Astrocyte (in vitro differentiated cells and primary cell): ENCODE measurements at regions not wholly inside any gene's neighbourhood (a gene's known extent, or its start where the extent isn't known, plus 50 kb on each side); places are given as distances from the start of the nearest gene placed in this dataset.

Experiments used
- DNase-seq: peaks from one replicate; pipeline ENCODE4 v3.0.0-alpha.2; 2010; ENCODE audit warnings: low read depth
- FAIRE-seq: peaks from 2 replicates; lab custom pipeline; 2011; peaks lifted over from hg19 to GRCh38; lab: Jason Lieb, UNC
- H2AFZ ChIP-seq: 2 replicates; pipeline ENCODE4 v1.6.0; 2012; ENCODE audit warnings: low read depth, low read length, inconsistent platforms
- H3K27ac ChIP-seq: 2 replicates; pipeline ENCODE4 v1.5.1; 2011; ENCODE audit warnings: low read depth, low read length, inconsistent platforms
- H3K27me3 ChIP-seq: 2 replicates; pipeline ENCODE4 v1.6.0; 2011; ENCODE audit warnings: low read length, inconsistent platforms; ENCODE audit not compliant: insufficient read depth
- H3K36me3 ChIP-seq: 2 replicates; pipeline ENCODE4 v1.5.1; 2011; ENCODE audit warnings: low read length, inconsistent platforms; ENCODE audit not compliant: insufficient read depth
- H3K4me1 ChIP-seq: 2 replicates; pipeline ENCODE4 v1.5.1; 2011; ENCODE audit warnings: low read length, inconsistent platforms; ENCODE audit not compliant: insufficient read depth
- H3K4me2 ChIP-seq: 2 replicates; pipeline ENCODE4 v1.6.0; 2012; ENCODE audit warnings: low read length, inconsistent platforms
- H3K4me3 ChIP-seq: 2 replicates; pipeline ENCODE4 v1.5.1; 2011; ENCODE audit warnings: low read depth, mild to moderate bottlenecking, low read length, inconsistent platforms; ENCODE audit not compliant: insufficient read depth
- H3K79me2 ChIP-seq: 2 replicates; pipeline ENCODE4 v1.6.0; 2012; ENCODE audit warnings: mild to moderate bottlenecking, low read length, inconsistent platforms; ENCODE audit not compliant: insufficient read depth
- H3K9ac ChIP-seq: 2 replicates; pipeline ENCODE4 v1.6.0; 2012; ENCODE audit warnings: mild to moderate bottlenecking, low read length, inconsistent platforms
- H3K9me3 ChIP-seq: 2 replicates; pipeline ENCODE4 v1.5.1; 2012; ENCODE audit warnings: low read depth, mild to moderate bottlenecking, low read length, inconsistent platforms; ENCODE audit not compliant: insufficient read depth
- H4K20me1 ChIP-seq: 2 replicates; pipeline ENCODE4 v1.6.0; 2012; ENCODE audit warnings: low read length, inconsistent platforms; ENCODE audit not compliant: insufficient read depth
- H3K27ac Mint-ChIP-seq: one replicate; pipeline ENCODE4 v1.8.0; 2021; ENCODE audit warnings: mild to moderate bottlenecking, mixed read lengths; ENCODE audit not compliant: unreplicated experiment
- H3K27me3 Mint-ChIP-seq: one replicate; pipeline ENCODE4 v1.8.0; 2021; ENCODE audit warnings: low read depth, mixed read lengths; ENCODE audit not compliant: unreplicated experiment
- H3K36me3 Mint-ChIP-seq: one replicate; pipeline ENCODE4 v1.8.0; 2021; ENCODE audit warnings: low read depth, mixed read lengths; ENCODE audit not compliant: unreplicated experiment
- H3K4me1 Mint-ChIP-seq: one replicate; pipeline ENCODE4 v1.8.0; 2021; ENCODE audit warnings: low read depth, mixed read lengths; ENCODE audit not compliant: unreplicated experiment
- H3K4me3 Mint-ChIP-seq: one replicate; pipeline ENCODE4 v1.8.0; 2021; ENCODE audit warnings: mild to moderate bottlenecking, moderate library complexity, mixed read lengths; ENCODE audit not compliant: unreplicated experiment
- H3K9me3 Mint-ChIP-seq: one replicate; pipeline ENCODE4 v1.8.0; 2021; ENCODE audit warnings: mild to moderate bottlenecking, mixed read lengths; ENCODE audit not compliant: unreplicated experiment
- CTCF ChIP-seq: IDR thresholded peaks from 2 replicates; pipeline ENCODE4 v1.5.1; 2011; ENCODE audit warnings: low read depth, mild to moderate bottlenecking, inconsistent platforms, low read length, moderate library complexity; ENCODE audit not compliant: insufficient read depth
- EZH2 ChIP-seq: IDR thresholded peaks from 2 replicates; pipeline ENCODE4 v1.6.1; 2012; ENCODE audit warnings: mild to moderate bottlenecking, low read length, inconsistent platforms; ENCODE audit not compliant: insufficient read depth

GRCh38 chrX:150035531-150035930 lies 97.2 kb upstream of the EOLA2 start:
- Mint-ChIP-seq H3K27ac (peak overlapping the region; percentile 87), H3K36me3 (no peaks in the 10 kb centered on the region)

DNA sequence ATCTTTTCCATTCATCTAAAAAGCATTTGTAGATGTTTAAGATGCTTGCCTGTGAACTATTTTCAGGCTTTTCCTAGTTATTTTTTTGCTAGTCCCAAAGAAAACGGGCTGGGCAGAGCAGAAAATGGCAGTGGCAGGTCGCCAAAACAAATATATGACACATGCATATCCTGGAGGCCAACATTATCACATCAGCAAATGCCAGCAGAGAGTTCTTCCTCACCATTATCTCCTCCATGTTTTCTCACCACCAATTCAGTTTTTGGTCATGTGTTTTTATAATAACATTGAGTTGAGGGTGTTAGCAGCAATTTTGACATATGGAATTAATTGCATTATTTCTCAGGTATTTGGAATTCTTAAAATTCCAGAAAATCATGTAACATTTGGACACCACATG lies 97.9 kb upstream of the EOLA2 start:
- Mint-ChIP-seq H3K27ac (peak overlapping the region; percentile 66), H3K36me3 (no peaks in the 10 kb centered on the region), H3K4me3 (no peak overlapping the region), H3K4me1 (peaks cover 21% of the 10 kb centered on the region), H3K27me3 (no peaks in the 10 kb centered on the region), H3K9me3 (peaks cover 4% of the 10 kb centered on the region)
- no peak overlapping the region for H3K4me3 ChIP-seq
- H3K9me3 ChIP-seq, result no peaks in the 10 kb centered on the region
- TF ChIP-seq CTCF, result no peak
- no peak for TF ChIP-seq EZH2
- no peak overlapping the region for H2AFZ ChIP-seq
- peak overlapping the region; percentile 31 for H3K4me2 ChIP-seq
- no peaks in the 10 kb centered on the region for H4K20me1 ChIP-seq
- peak; percentile 100 for FAIRE-seq
- no peaks in the 10 kb centered on the region for H3K36me3 ChIP-seq
- no peaks in the 10 kb centered on the region for H3K27me3 ChIP-seq
- H3K4me1 ChIP-seq, result peaks cover 18% of the 10 kb centered on the region
- peak overlapping the region; percentile 63 for H3K27ac ChIP-seq
- no peaks in the 10 kb centered on the region for H3K79me2 ChIP-seq
- peak; percentile 49 for DNase-seq
- H3K9ac ChIP-seq, result no peak overlapping the region

More at GRCh38 chrX:150035531-150035930, 97.2 kb upstream of the EOLA2 start:
- Mint-ChIP-seq H3K4me1 (peaks cover 21% of the 10 kb centered on the region), H3K27me3 (no peaks in the 10 kb centered on the region), H3K9me3 (peaks cover 4% of the 10 kb centered on the region), H3K4me3 (no peak overlapping the region)
- Histone ChIP-seq H3K4me3 (no peak overlapping the region), H3K27ac (peak overlapping the region; percentile 63), H4K20me1 (no peaks in the 10 kb centered on the region), H3K9ac (peak overlapping the region; percentile 39), H3K36me3 (no peaks in the 10 kb centered on the region), H3K27me3 (no peaks in the 10 kb centered on the region), H3K4me1 (peaks cover 18% of the 10 kb centered on the region), H3K4me2 (no peak overlapping the region), H3K79me2 (no peaks in the 10 kb centered on the region), H2AFZ (no peak overlapping the region), H3K9me3 (no peaks in the 10 kb centered on the region)
- DNase-seq, result no peak
- no peak for TF ChIP-seq CTCF
- no peak for TF ChIP-seq EZH2
- no peak for FAIRE-seq

- H3K4me3 Mint-ChIP-seq, result no peak overlapping the region
- H3K27ac Mint-ChIP-seq, result peak overlapping the region; percentile 66
- no peaks in the 10 kb centered on the region for H3K27me3 Mint-ChIP-seq
- H3K4me3 ChIP-seq, result no peak overlapping the region
- H3K9ac ChIP-seq, result no peak overlapping the region
- H4K20me1 ChIP-seq, result no peaks in the 10 kb centered on the region
- TF ChIP-seq EZH2 (no peak), CTCF (no peak)
- no peaks in the 10 kb centered on the region for H3K36me3 Mint-ChIP-seq
- H3K4me2 ChIP-seq, result peak overlapping the region; percentile 31
- peaks cover 21% of the 10 kb centered on the region for H3K4me1 Mint-ChIP-seq
- DNase-seq (no peak), FAIRE-seq (no peak)
- H3K36me3 ChIP-seq, result no peaks in the 10 kb centered on the region
- H3K79me2 ChIP-seq, result no peaks in the 10 kb centered on the region
- no peaks in the 10 kb centered on the region for H3K9me3 ChIP-seq
- no peak overlapping the region for H3K27ac ChIP-seq
- peaks cover 4% of the 10 kb centered on the region for H3K9me3 Mint-ChIP-seq
- H3K4me1 ChIP-seq, result peaks cover 18% of the 10 kb centered on the region
- H3K27me3 ChIP-seq, result no peaks in the 10 kb centered on the region
- H2AFZ ChIP-seq, result no peak overlapping the region
Observed at GRCh38 chrX:150036641-150037040, 98.3 kb upstream of the EOLA2 start.
